HCT116 (cell line): ENCODE measurements at regions not wholly inside any gene's neighbourhood (a gene's known extent, or its start where the extent isn't known, plus 50 kb on each side); places are given as distances from the start of the nearest gene placed in this dataset.

Source experiments
- ATAC-seq: fragments of 200-7000 bp; cut with Tn5 transposase; 2 replicates; pipeline ENCODE4 v1.9.1; 2020; ENCODE audit warnings: mild to moderate bottlenecking, moderate library complexity
- BruUV-seq: library from RNA; stranded (reverse); fragments of 400-500 nt; replicated peaks from 2 replicates; lab custom pipeline; 2021; lab: Mats Ljungman, UMichigan
- CTCF ChIA-PET: fragments of 300-600 bp; sonication (Branson Sonifier 250); formaldehyde crosslinking; loops from one replicate; lab custom pipeline; 2021; ENCODE audit warnings: antibody characterized with exemption; lab: Charles Lee
- POLR2A ChIA-PET: fragments of 300-600, 350-600 bp; sonication (Branson Sonifier 250); formaldehyde crosslinking; loops from one replicate; lab custom pipeline; 2021; ENCODE audit warnings: antibody characterized with exemption; lab: Charles Lee
- RAD21 ChIA-PET, 2 experiments: fragments of 300-600 bp; sonication (Branson Sonifier 250); formaldehyde crosslinking; loops; one replicate each; lab custom pipeline; 2023; ENCODE audit warnings: low total read pairs in 2 of 2; ENCODE audit not compliant: uncharacterized antibody in 2 of 2, unreplicated experiment in 2 of 2, low non-redundant PET in 1 of 2; lab: Charles Lee
- DNase-seq: peaks from one replicate; pipeline ENCODE4 v3.0.0-alpha.2; 2010; ENCODE audit warnings: low read depth, low spot score
- H2AFZ ChIP-seq: fragments of 200-600 bp; shearing (Covaris generic), sonication (generic); 2 replicates; pipeline ENCODE4 v1.6.1; 2017; ENCODE audit warnings: low read depth, mixed run types, mixed read lengths, antibody characterized with exemption, low read length; ENCODE audit not compliant: poor library complexity, severe bottlenecking
- H3K27ac ChIP-seq: 2 replicates; pipeline ENCODE4 v1.5.1; 2012; ENCODE audit warnings: low read depth, low read length
- H3K27me3 ChIP-seq: fragments of 200-600 bp; sonication (generic); 2 replicates; pipeline ENCODE4 v1.6.1; 2016; ENCODE audit warnings: mixed run types, low read length, mixed read lengths; ENCODE audit not compliant: insufficient read depth
- H3K36me3 ChIP-seq, 2 experiments: fragments of 200-500 bp in 1 of 2; fragments of 200-600 bp in 1 of 2; sonication (Bioruptor generic) in 1 of 2; sonication (generic) in 1 of 2; 2 replicates each; pipeline versions ENCODE4 v1.5.1 to v1.6.1; 2014 to 2016; ENCODE audit warnings: low read length in 2 of 2, inconsistent platforms in 1 of 2, mixed read lengths in 1 of 2, mixed run types in 1 of 2; ENCODE audit not compliant: insufficient read depth in 2 of 2, control insufficient read depth in 1 of 2
- H3K4me1 ChIP-seq, 2 experiments: fragments of 200-600 bp in 1 of 2; sonication (generic) in 1 of 2; 2 replicates each; pipeline versions ENCODE4 v1.5.1 to v1.6.1; 2012 to 2017; ENCODE audit warnings: low read length in 2 of 2, inconsistent platforms in 1 of 2, mild to moderate bottlenecking in 1 of 2, mixed read lengths in 1 of 2, mixed run types in 1 of 2, moderate library complexity in 1 of 2; ENCODE audit not compliant: insufficient read depth in 2 of 2, control insufficient read depth in 1 of 2
- H3K4me2 ChIP-seq: fragments of 200-600 bp; sonication (generic); 2 replicates; pipeline ENCODE4 v1.6.1; 2017; ENCODE audit warnings: mixed run types, low read length, mixed read lengths
- H3K4me3 ChIP-seq, 2 experiments: fragments of 200-600 bp in 1 of 2; sonication (generic) in 1 of 2; replicated peaks in 1 of 2; 2 replicates each; pipeline ENCODE4 v1.5.1; 2011 to 2016; ENCODE audit warnings: low read length in 2 of 2, control low read depth in 1 of 2, low read depth in 1 of 2, mild to moderate bottlenecking in 1 of 2, mixed read lengths in 1 of 2, mixed run types in 1 of 2
- H3K79me2 ChIP-seq: fragments of 200-600 bp; sonication (generic); 2 replicates; pipeline ENCODE4 v1.6.1; 2017; ENCODE audit warnings: mild to moderate bottlenecking, mixed run types, low read length, moderate library complexity, mixed read lengths; ENCODE audit not compliant: insufficient read depth
- H3K9ac ChIP-seq: fragments of 200-600 bp; sonication (generic); 2 replicates; pipeline ENCODE4 v1.6.1; 2016; ENCODE audit warnings: low read length, mixed read lengths
- H3K9me2 ChIP-seq: fragments of 200-600 bp; sonication (generic), shearing (Covaris generic); 2 replicates; pipeline ENCODE4 v1.6.1; 2017; ENCODE audit warnings: mixed run types, mild to moderate bottlenecking, moderate library complexity; ENCODE audit not compliant: insufficient read depth
- H3K9me3 ChIP-seq, 2 experiments: fragments of 200-500 bp in 1 of 2; fragments of 200-600 bp in 1 of 2; sonication (Bioruptor generic) in 1 of 2; sonication (generic) in 1 of 2; 2 replicates each; pipeline ENCODE4 v1.6.1; 2014 to 2017; ENCODE audit warnings: low read length in 2 of 2, mixed read lengths in 2 of 2, inconsistent platforms in 1 of 2, low read depth in 1 of 2, mild to moderate bottlenecking in 1 of 2, mixed run types in 1 of 2, moderate library complexity in 1 of 2; ENCODE audit not compliant: control insufficient read depth in 1 of 2, insufficient read depth in 1 of 2
- H4K20me1 ChIP-seq: fragments of 200-600 bp; sonication (generic), shearing (Covaris generic); 2 replicates; pipeline ENCODE4 v1.6.1; 2017; ENCODE audit warnings: mixed run types, mild to moderate bottlenecking, moderate library complexity; ENCODE audit not compliant: insufficient read depth
- CBX3 ChIP-seq: IDR thresholded peaks from 2 replicates; pipeline ENCODE4 v1.6.1; 2012; ENCODE audit warnings: low read depth
- EGR1 ChIP-seq: IDR thresholded peaks from 2 replicates; pipeline ENCODE4 v1.6.1; 2012; ENCODE audit warnings: low read depth
- ELF1 ChIP-seq: IDR thresholded peaks from 2 replicates; pipeline ENCODE4 v1.6.1; 2012; ENCODE audit warnings: low read depth, borderline replicate concordance
- FOSL1 ChIP-seq: IDR thresholded peaks from 2 replicates; pipeline ENCODE4 v1.6.1; 2012; ENCODE audit warnings: low read depth
- JUND ChIP-seq: IDR thresholded peaks from 2 replicates; pipeline ENCODE4 v1.6.1; 2012
- POLR2A ChIP-seq: IDR thresholded peaks from 2 replicates; pipeline ENCODE4 v1.7.0; 2011; ENCODE audit warnings: borderline replicate concordance; ENCODE audit not compliant: insufficient read depth, insufficient read length; ENCODE audit errors: extremely low read depth
- POLR2AphosphoS5 ChIP-seq: IDR thresholded peaks from 2 replicates; pipeline ENCODE4 v1.6.1; 2011; ENCODE audit warnings: mild to moderate bottlenecking, low read depth, low read length, moderate library complexity
- RAD21 ChIP-seq: IDR thresholded peaks from 2 replicates; pipeline ENCODE4 v1.6.1; 2012; ENCODE audit warnings: low read depth, mild to moderate bottlenecking
- SIN3A ChIP-seq: IDR thresholded peaks from 2 replicates; pipeline ENCODE4 v1.6.1; 2012; ENCODE audit warnings: low read depth
- SRF ChIP-seq: IDR thresholded peaks from 2 replicates; pipeline ENCODE4 v1.6.1; 2012; ENCODE audit warnings: low read depth
- TCF7L2 ChIP-seq: IDR thresholded peaks from 2 replicates; pipeline ENCODE4 v1.7.0; 2011; ENCODE audit warnings: borderline replicate concordance, inconsistent platforms; ENCODE audit not compliant: insufficient read depth, insufficient read length; ENCODE audit errors: extremely low read depth
- YY1 ChIP-seq: IDR thresholded peaks from 2 replicates; pipeline ENCODE4 v1.6.1; 2011; ENCODE audit warnings: low read length, low read depth, moderate library complexity, mild to moderate bottlenecking; ENCODE audit not compliant: insufficient replicate concordance; ENCODE audit errors: extremely low read depth
- ZFX ChIP-seq: fragments of 450-650 bp; IDR thresholded peaks from 2 replicates; pipeline ENCODE4 v1.6.1; 2017
- ZNF274 ChIP-seq: fragments of 200-500 bp; sonication (Bioruptor generic); IDR thresholded peaks from 2 replicates; pipeline ENCODE4 v1.6.1; 2014; ENCODE audit warnings: mild to moderate bottlenecking, low read depth, low read length, inconsistent platforms
- intact Hi-C: fragments of 100-400 bp; cut with micrococcal nuclease; formaldehyde crosslinking; loops from 2 replicates; pipeline ENCODE4 v1.10.0; 2022
- TF ChIP-seq, protein P1 (sequence below): IDR thresholded peaks from 2 replicates; pipeline ENCODE4 v1.6.1; 2012
- TF ChIP-seq, protein P2 (sequence below): IDR thresholded peaks from 2 replicates; pipeline ENCODE4 v1.6.1; 2011; ENCODE audit warnings: mild to moderate bottlenecking, low read length, moderate library complexity; ENCODE audit not compliant: insufficient replicate concordance; ENCODE audit errors: extremely low read depth
- TF ChIP-seq, protein P3 (sequence below): IDR thresholded peaks from 2 replicates; pipeline ENCODE4 v1.6.1; 2012; ENCODE audit warnings: low read depth
- TF ChIP-seq, protein P4 (sequence below): IDR thresholded peaks from 2 replicates; pipeline ENCODE4 v1.6.1; 2012

DNA sequence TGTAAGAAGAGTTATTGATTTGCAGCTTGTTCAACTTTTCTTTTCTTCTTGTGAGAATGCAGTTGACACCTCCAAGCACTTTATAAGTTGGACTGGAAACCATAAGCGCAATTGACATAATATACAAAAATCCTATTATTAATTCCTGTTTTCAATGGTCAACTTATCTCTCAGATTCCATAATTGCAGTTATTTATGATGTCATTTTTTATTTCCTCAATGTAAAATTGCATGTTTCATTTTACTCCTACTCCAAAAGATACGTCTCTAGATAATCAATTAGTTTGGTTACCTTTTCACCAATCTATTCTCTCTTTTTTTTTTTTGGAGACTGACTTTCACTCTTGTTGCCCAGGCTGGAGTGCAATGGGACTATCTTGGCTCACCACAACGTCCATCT lies 1416.1 kb upstream of the CDH6 start:
- POLR2A ChIA-PET = no interaction called here

More for the DNA sequence above, 1416.1 kb upstream of the CDH6 start:
- Histone ChIP-seq H3K27me3 (no peaks in the 10 kb centered on the region), H3K27ac (no peak overlapping the region), H4K20me1 (no peaks in the 10 kb centered on the region), H3K4me1 (no peaks in the 10 kb centered on the region), H3K4me2 (no peak overlapping the region), H3K36me3 (no peaks in the 10 kb centered on the region), H3K9me2 (no peaks in the 10 kb centered on the region), H3K4me3 (no peak overlapping the region), H3K79me2 (no peaks in the 10 kb centered on the region), H2AFZ (no peak overlapping the region), H3K9ac (no peak overlapping the region), H3K9me3 (peaks cover 18 to 21% of the 10 kb centered on the region in 2 experiments; a peak in 2 of 4 replicates)
- DNase-seq = no peak
- intact Hi-C loops = no loop called here
- ATAC-seq = no peak
- CTCF ChIA-PET = no interaction called here
- RAD21 ChIA-PET = no interaction called here
- BruUV-seq = no TSS peak
- TF ChIP-seq ZFX = no peak
- TF ChIP-seq SRF = no peak
- TF ChIP-seq EGR1 = no peak
- TF ChIP-seq, protein P1, sequence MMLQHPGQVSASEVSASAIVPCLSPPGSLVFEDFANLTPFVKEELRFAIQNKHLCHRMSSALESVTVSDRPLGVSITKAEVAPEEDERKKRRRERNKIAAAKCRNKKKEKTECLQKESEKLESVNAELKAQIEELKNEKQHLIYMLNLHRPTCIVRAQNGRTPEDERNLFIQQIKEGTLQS = no peak
- no peak for TF ChIP-seq JUND
- no peak for TF ChIP-seq YY1
- no peak for TF ChIP-seq POLR2A
- no peak for TF ChIP-seq RAD21
- TF ChIP-seq TCF7L2 = no peak
- no peak for TF ChIP-seq CBX3
- TF ChIP-seq SIN3A = no peak
- TF ChIP-seq ZNF274 = no peak
- no peak for TF ChIP-seq ELF1
- TF ChIP-seq, protein P2, sequence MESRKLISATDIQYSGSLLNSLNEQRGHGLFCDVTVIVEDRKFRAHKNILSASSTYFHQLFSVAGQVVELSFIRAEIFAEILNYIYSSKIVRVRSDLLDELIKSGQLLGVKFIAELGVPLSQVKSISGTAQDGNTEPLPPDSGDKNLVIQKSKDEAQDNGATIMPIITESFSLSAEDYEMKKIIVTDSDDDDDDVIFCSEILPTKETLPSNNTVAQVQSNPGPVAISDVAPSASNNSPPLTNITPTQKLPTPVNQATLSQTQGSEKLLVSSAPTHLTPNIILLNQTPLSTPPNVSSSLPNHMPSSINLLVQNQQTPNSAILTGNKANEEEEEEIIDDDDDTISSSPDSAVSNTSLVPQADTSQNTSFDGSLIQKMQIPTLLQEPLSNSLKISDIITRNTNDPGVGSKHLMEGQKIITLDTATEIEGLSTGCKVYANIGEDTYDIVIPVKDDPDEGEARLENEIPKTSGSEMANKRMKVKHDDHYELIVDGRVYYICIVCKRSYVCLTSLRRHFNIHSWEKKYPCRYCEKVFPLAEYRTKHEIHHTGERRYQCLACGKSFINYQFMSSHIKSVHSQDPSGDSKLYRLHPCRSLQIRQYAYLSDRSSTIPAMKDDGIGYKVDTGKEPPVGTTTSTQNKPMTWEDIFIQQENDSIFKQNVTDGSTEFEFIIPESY = no peak
- TF ChIP-seq POLR2AphosphoS5 = no peak
- no peak for TF ChIP-seq FOSL1
- TF ChIP-seq, protein P3, sequence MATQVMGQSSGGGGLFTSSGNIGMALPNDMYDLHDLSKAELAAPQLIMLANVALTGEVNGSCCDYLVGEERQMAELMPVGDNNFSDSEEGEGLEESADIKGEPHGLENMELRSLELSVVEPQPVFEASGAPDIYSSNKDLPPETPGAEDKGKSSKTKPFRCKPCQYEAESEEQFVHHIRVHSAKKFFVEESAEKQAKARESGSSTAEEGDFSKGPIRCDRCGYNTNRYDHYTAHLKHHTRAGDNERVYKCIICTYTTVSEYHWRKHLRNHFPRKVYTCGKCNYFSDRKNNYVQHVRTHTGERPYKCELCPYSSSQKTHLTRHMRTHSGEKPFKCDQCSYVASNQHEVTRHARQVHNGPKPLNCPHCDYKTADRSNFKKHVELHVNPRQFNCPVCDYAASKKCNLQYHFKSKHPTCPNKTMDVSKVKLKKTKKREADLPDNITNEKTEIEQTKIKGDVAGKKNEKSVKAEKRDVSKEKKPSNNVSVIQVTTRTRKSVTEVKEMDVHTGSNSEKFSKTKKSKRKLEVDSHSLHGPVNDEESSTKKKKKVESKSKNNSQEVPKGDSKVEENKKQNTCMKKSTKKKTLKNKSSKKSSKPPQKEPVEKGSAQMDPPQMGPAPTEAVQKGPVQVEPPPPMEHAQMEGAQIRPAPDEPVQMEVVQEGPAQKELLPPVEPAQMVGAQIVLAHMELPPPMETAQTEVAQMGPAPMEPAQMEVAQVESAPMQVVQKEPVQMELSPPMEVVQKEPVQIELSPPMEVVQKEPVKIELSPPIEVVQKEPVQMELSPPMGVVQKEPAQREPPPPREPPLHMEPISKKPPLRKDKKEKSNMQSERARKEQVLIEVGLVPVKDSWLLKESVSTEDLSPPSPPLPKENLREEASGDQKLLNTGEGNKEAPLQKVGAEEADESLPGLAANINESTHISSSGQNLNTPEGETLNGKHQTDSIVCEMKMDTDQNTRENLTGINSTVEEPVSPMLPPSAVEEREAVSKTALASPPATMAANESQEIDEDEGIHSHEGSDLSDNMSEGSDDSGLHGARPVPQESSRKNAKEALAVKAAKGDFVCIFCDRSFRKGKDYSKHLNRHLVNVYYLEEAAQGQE = no peak
- TF ChIP-seq, protein P4, sequence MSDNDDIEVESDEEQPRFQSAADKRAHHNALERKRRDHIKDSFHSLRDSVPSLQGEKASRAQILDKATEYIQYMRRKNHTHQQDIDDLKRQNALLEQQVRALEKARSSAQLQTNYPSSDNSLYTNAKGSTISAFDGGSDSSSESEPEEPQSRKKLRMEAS = no peak
